H9 (cell line): ENCODE measurements at regions not wholly inside any gene's neighbourhood (a gene's known extent, or its start where the extent isn't known, plus 50 kb on each side); places are given as distances from the start of the nearest gene placed in this dataset.

Source experiments
- DNase-seq: peaks from one replicate; pipeline ENCODE4 v3.0.0-alpha.2; 2017
- H2AFZ ChIP-seq: one replicate; pipeline ENCODE4 v1.6.1; 2013; ENCODE audit warnings: mild to moderate bottlenecking, low read length, control low read depth, moderate library complexity
- H2AK5ac ChIP-seq: 2 replicates; pipeline ENCODE4 v1.6.1; 2013; ENCODE audit warnings: low read length, control low read depth, mixed read lengths; ENCODE audit not compliant: insufficient read length
- H2BK120ac ChIP-seq: one replicate; pipeline ENCODE4 v1.6.1; 2013; ENCODE audit warnings: low read depth, mild to moderate bottlenecking, low read length, control low read depth, inconsistent platforms; ENCODE audit not compliant: poor library complexity, severe bottlenecking
- H2BK12ac ChIP-seq: 2 replicates; pipeline ENCODE4 v1.6.1; 2013; ENCODE audit warnings: low read length, control low read depth, mixed read lengths, low read depth; ENCODE audit not compliant: insufficient read length
- H2BK15ac ChIP-seq: 2 replicates; pipeline ENCODE4 v1.6.1; 2013; ENCODE audit warnings: low read depth, low read length, control low read depth
- H2BK20ac ChIP-seq: one replicate; pipeline ENCODE4 v1.6.1; 2013; ENCODE audit warnings: low read depth, mild to moderate bottlenecking, low read length, control low read depth, inconsistent platforms; ENCODE audit not compliant: poor library complexity, severe bottlenecking
- H2BK5ac ChIP-seq: 2 replicates; pipeline ENCODE4 v1.6.1; 2013; ENCODE audit warnings: low read length, control low read depth, mixed read lengths; ENCODE audit not compliant: insufficient read length
- H3K14ac ChIP-seq: 2 replicates; pipeline ENCODE4 v1.6.1; 2013; ENCODE audit warnings: low read length, control low read depth; ENCODE audit not compliant: insufficient read depth
- H3K18ac ChIP-seq: 2 replicates; pipeline ENCODE4 v1.6.1; 2013; ENCODE audit warnings: low read depth, mild to moderate bottlenecking, mixed read lengths, low read length, control low read depth; ENCODE audit not compliant: insufficient read length
- H3K23ac ChIP-seq: 2 replicates; pipeline ENCODE4 v1.6.1; 2013; ENCODE audit warnings: low read length, control low read depth, mixed read lengths, low read depth; ENCODE audit not compliant: insufficient read length
- H3K23me2 ChIP-seq: 2 replicates; pipeline ENCODE4 v1.6.1; 2013; ENCODE audit warnings: low read depth, mild to moderate bottlenecking, mixed read lengths, low read length, control low read depth; ENCODE audit not compliant: insufficient read length, poor library complexity, severe bottlenecking
- H3K27ac ChIP-seq: 2 replicates; pipeline ENCODE4 v1.5.1; 2013; ENCODE audit warnings: low read length, control low read depth, mixed read lengths, low read depth; ENCODE audit not compliant: insufficient read length
- H3K27me3 ChIP-seq: 2 replicates; pipeline ENCODE4 v1.6.1; 2013; ENCODE audit warnings: low read length, control low read depth, inconsistent platforms; ENCODE audit not compliant: insufficient read depth
- H3K4ac ChIP-seq: 2 replicates; pipeline ENCODE4 v1.6.1; 2013; ENCODE audit warnings: low read depth, mild to moderate bottlenecking, control low read depth, inconsistent platforms, low read length, moderate library complexity
- H3K4me1 ChIP-seq: 2 replicates; pipeline ENCODE4 v1.6.1; 2013; ENCODE audit warnings: low read length, control low read depth, inconsistent platforms; ENCODE audit not compliant: insufficient read depth
- H3K4me2 ChIP-seq: 2 replicates; pipeline ENCODE4 v1.6.1; 2013; ENCODE audit warnings: low read length, control low read depth, mixed read lengths; ENCODE audit not compliant: insufficient read length, insufficient read depth
- H3K56ac ChIP-seq: 2 replicates; pipeline ENCODE4 v1.6.1; 2013; ENCODE audit warnings: low read depth, mild to moderate bottlenecking, mixed read lengths, low read length, control low read depth; ENCODE audit not compliant: insufficient read length
- H3K79me1 ChIP-seq: 2 replicates; pipeline ENCODE4 v1.6.1; 2013; ENCODE audit warnings: low read depth, mild to moderate bottlenecking, moderate library complexity, low read length, control low read depth, inconsistent platforms; ENCODE audit not compliant: insufficient read depth, poor library complexity, severe bottlenecking
- H3K79me2 ChIP-seq: 2 replicates; pipeline ENCODE4 v1.6.1; 2013; ENCODE audit warnings: low read length, control low read depth, inconsistent platforms; ENCODE audit not compliant: insufficient read depth
- H3K9ac ChIP-seq: 2 replicates; pipeline ENCODE4 v1.6.1; 2013; ENCODE audit warnings: low read length, control low read depth, mixed read lengths; ENCODE audit not compliant: insufficient read length; ENCODE audit errors: extremely low read depth
- H3K9me3 ChIP-seq: one replicate; pipeline ENCODE4 v1.6.1; 2013; ENCODE audit warnings: low read depth, low read length, inconsistent platforms; ENCODE audit not compliant: control insufficient read depth
- H3T11ph ChIP-seq: one replicate; pipeline ENCODE4 v1.6.1; 2013; ENCODE audit warnings: mild to moderate bottlenecking, low read length, control low read depth, inconsistent platforms
- H4K20me1 ChIP-seq: one replicate; pipeline ENCODE4 v1.6.1; 2013; ENCODE audit not compliant: control insufficient read depth, insufficient read length, insufficient read depth
- H4K5ac ChIP-seq: 2 replicates; pipeline ENCODE4 v1.6.1; 2013; ENCODE audit warnings: low read depth, mild to moderate bottlenecking, mixed read lengths, low read length, control low read depth; ENCODE audit not compliant: insufficient read length
- H4K8ac ChIP-seq: replicated peaks from 2 replicates; pipeline ENCODE4 v1.6.1; 2013; ENCODE audit warnings: low read length, control low read depth, mixed read lengths, low read depth; ENCODE audit not compliant: insufficient read length
- H4K91ac ChIP-seq: 2 replicates; pipeline ENCODE4 v1.6.1; 2013; ENCODE audit warnings: low read depth, mild to moderate bottlenecking, moderate library complexity, mixed read lengths, low read length, control low read depth; ENCODE audit not compliant: insufficient read length
- H3K27ac Mint-ChIP-seq, 3 experiments: 2 replicates in 2 of 3; 3 replicates in 1 of 3; pipeline ENCODE4 v1.8.0; 2020 to 2021; ENCODE audit warnings: mixed read lengths in 3 of 3, mild to moderate bottlenecking in 1 of 3, moderate library complexity in 1 of 3
- H3K27me3 Mint-ChIP-seq: 2 replicates; pipeline ENCODE4 v1.8.0; 2021; ENCODE audit warnings: low read depth, mild to moderate bottlenecking, moderate library complexity, mixed read lengths
- H3K36me3 Mint-ChIP-seq, 3 experiments: 2 replicates in 2 of 3; 3 replicates in 1 of 3; pipeline ENCODE4 v1.8.0; 2020 to 2021; ENCODE audit warnings: low read depth in 3 of 3, mixed read lengths in 3 of 3; ENCODE audit not compliant: insufficient read depth in 1 of 3
- H3K4me1 Mint-ChIP-seq, 2 experiments: 2 replicates each; pipeline ENCODE4 v1.8.0; 2020; ENCODE audit warnings: mixed read lengths in 2 of 2
- H3K4me3 Mint-ChIP-seq, 2 experiments: 2 replicates in 1 of 2; 3 replicates in 1 of 2; pipeline ENCODE4 v1.8.0; 2020 to 2021; ENCODE audit warnings: mild to moderate bottlenecking in 2 of 2, mixed read lengths in 2 of 2, moderate library complexity in 1 of 2
- H3K9me3 Mint-ChIP-seq, 2 experiments: 2 replicates in 1 of 2; 3 replicates in 1 of 2; pipeline ENCODE4 v1.8.0; 2020; ENCODE audit warnings: mild to moderate bottlenecking in 2 of 2, mixed read lengths in 2 of 2, moderate library complexity in 1 of 2
- CTCF ChIP-seq: fragments of 200-600 bp; sonication (generic); conservative IDR thresholded peaks from 3 replicates; pipeline ENCODE4 v1.8.0; 2021; ENCODE audit warnings: antibody characterized with exemption, mild to moderate bottlenecking
- WGBS: extraction: QIAGEN DNeasy Blood & Tissue Kit; methylation state at CpG from one replicate; pipeline ENCODE4 v1.1.7; 2013; ENCODE audit warnings: missing lambda C conversion rate, low lambda C conversion rate, mixed read lengths; ENCODE audit not compliant: insufficient read length; ENCODE audit errors: extremely low coverage; 5-methylcytosine and 5-hydroxymethylcytosine counted together

DNA sequence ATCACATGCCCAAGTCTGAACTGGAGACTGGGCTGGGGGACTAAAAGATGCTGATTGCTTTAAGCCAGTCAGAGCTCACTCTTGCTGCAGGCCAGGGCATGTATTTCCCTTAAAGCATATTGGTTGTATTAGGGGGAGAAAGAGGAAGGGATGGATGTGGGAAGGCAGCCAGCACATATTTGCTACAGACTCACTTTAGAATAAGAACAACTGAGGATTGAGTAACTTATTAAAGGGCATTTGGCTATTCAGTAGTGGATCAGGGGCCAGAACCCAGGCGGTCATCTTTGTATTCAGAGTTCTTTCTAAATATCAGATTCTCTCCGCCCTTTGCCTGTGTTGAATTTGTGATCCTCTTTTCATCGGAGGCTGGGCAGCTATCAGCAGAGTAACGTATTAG, 231.7 kb downstream of the HAPSTR1 start:
- no peak overlapping the region for H4K5ac ChIP-seq
- H3K79me2 ChIP-seq, result no peaks in the 10 kb centered on the region
- no peak overlapping the region for H2AK5ac ChIP-seq
- H3K4me3 Mint-ChIP-seq, result no peak overlapping the region
- no peak overlapping the region for H2BK12ac ChIP-seq
- no peak overlapping the region for H4K91ac ChIP-seq
- TF ChIP-seq CTCF, result no peak
- peaks cover 2% of the 10 kb centered on the region; the same call in 1 of the 2 replicates for H3K27me3 Mint-ChIP-seq
- H3K4ac ChIP-seq, result no peak overlapping the region
- H3K79me1 ChIP-seq, result no peaks in the 10 kb centered on the region
- H3K9ac ChIP-seq, result no peak overlapping the region
- H3K18ac ChIP-seq, result no peak overlapping the region
- no peak overlapping the region for H3T11ph ChIP-seq
- H4K8ac ChIP-seq, result no peak overlapping the region
- DNase-seq, result no peak
- H3K9me3 ChIP-seq, result no peaks in the 10 kb centered on the region
- peaks cover 4% of the 10 kb centered on the region; the same call in 1 of the 2 replicates for H3K4me1 ChIP-seq
- no peak overlapping the region for H2BK120ac ChIP-seq
- no peaks in the 10 kb centered on the region for H3K23me2 ChIP-seq
- no peak overlapping the region for H3K23ac ChIP-seq
- H3K36me3 Mint-ChIP-seq, result no peaks in the 10 kb centered on the region; a peak in 1 of 7 replicates
- WGBS, result no CpG with 5 or more reads among the region's 4 CpGs
- no peaks in the 10 kb centered on the region for H4K20me1 ChIP-seq
- H2BK5ac ChIP-seq, result no peak overlapping the region
- no peak overlapping the region; a peak in 1 of 7 replicates for H3K27ac Mint-ChIP-seq
- no peak overlapping the region for H3K56ac ChIP-seq
- no peaks in the 10 kb centered on the region; a peak in 1 of 5 replicates for H3K9me3 Mint-ChIP-seq
- H3K14ac ChIP-seq, result no peak overlapping the region
- H2BK20ac ChIP-seq, result no peak overlapping the region
- H3K27me3 ChIP-seq, result no peaks in the 10 kb centered on the region
- no peak overlapping the region for H3K4me2 ChIP-seq
- H3K4me1 Mint-ChIP-seq, result peaks cover 13 to 19% of the 10 kb centered on the region in 2 experiments
- H2AFZ ChIP-seq, result no peak overlapping the region
- no peak overlapping the region for H3K27ac ChIP-seq
- no peak overlapping the region for H2BK15ac ChIP-seq
